Non-pigmented ciliary epithelial cell (primary cell): ENCODE measurements at regions not wholly inside any gene's neighbourhood (a gene's known extent, or its start where the extent isn't known, plus 50 kb on each side); places are given as distances from the start of the nearest gene placed in this dataset.

Experiments
- DNase-seq: peaks from one replicate; pipeline ENCODE4 v3.0.0-alpha.2; 2010; ENCODE audit warnings: low read depth

DNA sequence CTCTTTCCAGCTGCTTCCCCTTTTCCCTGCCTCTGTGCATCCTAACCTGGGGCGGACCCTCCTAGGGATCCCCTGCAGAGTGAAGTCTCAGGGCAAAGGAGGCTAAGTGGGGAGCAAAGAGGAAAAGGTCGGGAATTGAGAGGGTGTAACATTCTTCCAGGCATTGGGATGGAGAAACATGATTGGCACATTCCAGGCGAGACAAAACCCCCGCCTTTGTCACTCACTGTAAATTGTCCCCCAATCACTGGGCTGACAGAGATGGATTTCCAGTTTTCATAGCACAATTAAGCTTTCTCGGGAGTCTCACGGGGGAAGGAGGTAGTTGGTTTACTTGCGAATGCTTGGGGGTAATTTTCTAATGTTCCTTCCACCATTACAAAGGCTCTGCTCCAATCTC, 74.9 kb downstream of the MIAT start:
- DNase-seq: no peak

DNA sequence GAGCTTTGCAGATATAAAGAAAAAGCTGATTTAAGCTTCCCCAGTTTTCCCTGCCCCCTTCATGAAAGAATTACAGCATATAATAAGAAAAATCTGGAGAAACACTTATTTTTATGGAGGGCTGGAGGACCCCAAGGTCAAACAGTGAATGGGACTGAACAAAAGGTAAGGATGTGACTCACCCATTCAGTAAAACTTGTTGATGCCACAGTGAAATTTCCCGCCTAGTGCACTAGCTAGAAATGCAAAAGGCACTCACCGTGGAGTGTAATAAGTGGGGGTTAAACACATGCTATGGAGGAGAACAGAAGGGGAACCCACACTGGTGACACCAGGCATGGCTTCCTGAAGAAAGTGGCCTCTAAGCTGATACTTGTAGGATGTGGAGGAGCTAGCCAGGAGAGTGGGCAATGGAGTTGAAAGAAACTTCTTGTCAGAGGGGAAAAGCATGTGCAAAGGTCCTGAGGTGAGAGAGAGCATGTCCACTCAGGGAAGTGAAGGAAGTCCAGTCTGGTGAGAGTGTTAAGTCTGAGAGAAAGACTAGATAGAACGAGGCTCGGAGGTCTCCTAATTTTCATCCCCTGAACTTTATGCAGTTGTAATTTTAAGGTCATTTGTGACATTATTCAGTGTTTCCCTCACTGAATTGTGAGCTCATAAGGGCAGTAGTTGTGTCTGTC, 77.1 kb downstream of the MIAT start:
- no peak for DNase-seq

DNA sequence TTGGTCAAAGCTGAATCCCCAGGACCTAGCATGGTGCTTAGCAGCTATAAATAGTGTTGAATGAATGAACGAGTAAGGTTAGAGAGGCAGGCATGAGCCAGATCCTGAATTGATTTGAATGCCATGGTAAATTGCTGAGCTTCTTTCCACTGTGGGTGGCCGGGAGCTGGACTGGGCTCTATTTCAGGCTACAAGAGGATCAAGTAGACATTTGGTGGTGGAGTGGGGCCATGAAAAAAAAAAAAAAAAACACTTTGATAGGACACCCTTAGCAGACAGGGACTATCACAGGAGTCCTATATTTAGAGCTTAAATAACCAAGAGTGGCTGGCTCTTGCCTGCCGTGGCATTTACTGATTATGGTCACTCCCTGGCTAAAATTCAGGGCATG, 77.6 kb downstream of the MIAT start:
- DNase-seq: no peak

DNA sequence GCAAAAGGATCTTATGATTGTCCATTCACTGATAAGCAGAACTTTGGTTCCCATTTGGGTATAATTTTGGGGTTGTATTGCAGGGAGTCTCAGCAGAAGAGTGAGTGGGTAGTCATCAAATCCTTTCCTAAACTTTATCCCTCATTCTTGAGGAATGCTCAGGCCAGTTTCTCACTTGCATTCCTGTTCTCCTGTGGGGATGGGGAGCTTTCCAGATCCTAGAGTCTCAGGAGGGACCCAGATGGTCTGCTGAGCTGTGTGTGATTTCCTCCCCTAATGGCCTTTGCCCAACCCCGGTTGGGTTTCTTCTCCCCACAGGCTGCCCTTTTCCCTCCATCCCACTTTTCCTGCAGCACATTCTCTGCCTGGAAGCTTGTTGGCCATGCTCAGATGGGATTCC, 79.9 kb downstream of the MIAT start:
- DNase-seq: no peak

DNA sequence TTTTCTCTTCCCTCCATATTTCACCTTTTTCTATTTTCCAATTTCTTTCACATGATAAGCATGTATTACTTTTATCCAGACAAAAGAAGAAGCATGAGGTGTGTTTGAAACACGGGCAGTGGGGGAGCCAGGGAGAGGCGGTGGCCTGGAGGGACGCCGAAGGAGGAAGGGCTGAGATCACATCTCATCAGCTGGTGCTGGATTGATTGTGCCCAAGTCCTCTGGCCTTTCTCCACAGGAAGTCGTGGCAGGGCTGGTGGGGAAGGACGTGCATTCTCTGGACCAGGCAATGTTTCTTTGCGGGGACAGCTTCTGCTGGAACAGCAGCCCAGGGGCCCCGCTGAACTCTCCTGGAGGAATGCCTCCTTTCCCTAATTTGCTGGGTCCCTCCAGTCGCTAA, 82.9 kb downstream of the MIAT start:
- no peak for DNase-seq

DNA sequence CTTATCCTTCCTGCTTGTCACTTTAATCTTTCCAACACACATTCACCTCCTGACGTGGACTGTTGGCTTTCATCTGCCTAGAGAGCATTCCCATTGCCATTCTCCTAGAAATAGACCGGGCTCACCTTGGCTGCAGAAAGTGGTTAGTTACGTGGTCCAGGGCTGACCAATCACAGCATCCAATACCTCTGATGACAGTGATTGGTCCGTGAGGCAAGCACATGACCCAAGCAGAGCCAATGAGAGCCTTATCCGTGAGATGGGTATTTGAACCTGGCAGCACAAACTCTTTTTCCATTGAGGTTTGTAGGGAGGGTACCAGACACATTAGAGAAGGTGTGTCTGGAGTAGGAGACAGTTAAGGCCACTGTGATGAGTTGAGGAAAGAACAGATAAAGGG, 85.8 kb downstream of the MIAT start:
- DNase-seq: no peak

DNA sequence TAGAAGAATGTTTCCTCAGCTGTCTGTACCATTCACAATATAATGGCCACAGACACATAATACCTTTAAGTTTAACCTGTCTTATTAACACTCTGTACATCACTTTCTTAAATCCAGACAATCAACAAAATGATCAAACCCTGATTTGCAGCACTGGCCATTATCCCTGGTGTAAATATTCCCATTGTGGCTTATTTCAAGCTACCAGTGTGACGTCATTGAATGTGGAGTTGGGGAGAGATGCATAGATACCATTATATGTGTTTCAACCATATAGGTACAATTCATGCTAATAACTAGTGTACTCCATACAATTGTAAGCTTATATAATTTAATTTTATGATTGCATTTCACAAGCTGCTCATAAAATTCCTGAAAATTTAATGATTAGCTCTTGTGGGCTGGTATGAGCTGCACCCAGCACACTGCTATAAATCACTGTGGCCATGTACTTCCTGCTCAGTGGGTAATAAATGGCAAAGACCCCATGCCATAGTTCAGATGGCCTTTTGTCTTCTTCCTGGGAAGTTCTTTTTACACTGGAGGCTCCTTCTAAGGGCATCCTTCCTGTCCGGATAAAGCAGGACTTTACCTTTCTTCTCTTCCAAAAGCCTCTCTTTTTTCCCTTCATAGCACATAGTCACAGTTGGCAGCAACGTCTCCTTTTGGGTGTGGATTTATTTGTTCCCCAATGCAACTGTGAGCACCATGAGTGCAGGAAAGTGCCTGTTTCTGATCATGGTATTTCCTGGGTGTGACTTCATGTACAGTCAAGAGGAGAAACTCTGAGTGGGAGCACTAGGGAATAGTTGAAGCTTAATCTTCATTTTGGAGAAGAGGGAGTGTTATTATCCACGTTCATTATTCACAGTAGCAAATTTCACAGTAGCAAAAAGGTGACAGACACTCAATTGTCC, 87.8 kb downstream of the MIAT start:
- DNase-seq: no peak

DNA sequence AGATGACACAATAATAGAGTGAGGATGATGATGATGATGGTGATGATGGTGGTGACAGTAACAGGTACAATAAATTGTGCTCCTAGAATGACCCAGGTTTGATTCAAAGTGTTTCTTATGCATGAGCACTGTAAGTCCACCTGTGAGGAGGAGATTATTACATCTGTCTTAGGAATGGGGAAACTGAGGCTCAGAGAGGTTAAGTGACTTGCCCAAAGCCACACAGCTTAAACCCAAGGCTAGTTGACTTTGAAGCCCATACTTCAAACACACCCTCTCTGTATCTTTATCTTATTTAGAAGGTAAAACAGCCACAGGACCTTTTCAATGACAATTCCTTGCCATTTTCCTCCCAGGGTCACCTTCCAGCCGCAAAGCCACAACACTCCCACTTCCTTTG, 88.9 kb downstream of the MIAT start:
- no peak for DNase-seq

DNA sequence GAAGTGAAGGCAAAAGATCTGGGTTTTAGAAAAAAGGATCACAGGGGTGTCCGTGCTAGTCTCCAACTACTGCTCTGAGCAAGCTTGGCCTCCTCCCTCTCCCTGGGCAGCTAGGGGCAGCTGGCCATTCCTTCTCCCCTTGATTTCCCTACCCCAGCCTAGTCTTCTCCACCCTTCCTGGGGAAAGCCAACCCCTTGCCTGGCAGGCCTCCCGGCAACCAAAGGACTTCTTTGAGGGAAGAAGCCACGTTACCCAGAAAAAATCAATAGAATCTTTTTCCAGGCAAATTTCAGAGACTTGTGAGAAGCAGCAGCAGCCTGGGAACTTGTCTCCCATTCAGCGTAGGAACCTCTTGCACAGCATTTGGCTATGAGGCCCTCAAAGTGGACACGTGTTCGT, 91.5 kb downstream of the MIAT start:
- DNase-seq: no peak

DNA sequence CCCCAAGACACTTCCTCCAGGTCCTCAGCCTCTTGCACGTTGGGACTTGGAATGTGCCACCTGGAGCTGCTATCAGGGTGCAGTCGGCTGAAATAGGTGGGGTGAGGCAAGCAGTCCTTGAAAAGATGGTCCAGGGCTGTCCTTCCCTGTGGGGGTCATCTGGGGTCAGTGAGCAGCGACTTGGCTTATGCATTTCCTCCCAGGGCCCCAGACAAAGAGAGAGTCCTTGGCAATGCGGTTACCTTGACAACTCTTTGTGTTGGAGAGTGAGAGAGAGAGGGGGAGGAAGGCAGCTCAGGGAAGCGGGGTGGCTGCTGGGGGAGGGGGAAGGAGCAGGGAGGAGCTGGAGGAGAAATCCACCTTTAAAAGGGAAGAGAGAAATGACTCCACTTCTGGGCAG, 93.8 kb downstream of the MIAT start:
- DNase-seq: no peak

DNA sequence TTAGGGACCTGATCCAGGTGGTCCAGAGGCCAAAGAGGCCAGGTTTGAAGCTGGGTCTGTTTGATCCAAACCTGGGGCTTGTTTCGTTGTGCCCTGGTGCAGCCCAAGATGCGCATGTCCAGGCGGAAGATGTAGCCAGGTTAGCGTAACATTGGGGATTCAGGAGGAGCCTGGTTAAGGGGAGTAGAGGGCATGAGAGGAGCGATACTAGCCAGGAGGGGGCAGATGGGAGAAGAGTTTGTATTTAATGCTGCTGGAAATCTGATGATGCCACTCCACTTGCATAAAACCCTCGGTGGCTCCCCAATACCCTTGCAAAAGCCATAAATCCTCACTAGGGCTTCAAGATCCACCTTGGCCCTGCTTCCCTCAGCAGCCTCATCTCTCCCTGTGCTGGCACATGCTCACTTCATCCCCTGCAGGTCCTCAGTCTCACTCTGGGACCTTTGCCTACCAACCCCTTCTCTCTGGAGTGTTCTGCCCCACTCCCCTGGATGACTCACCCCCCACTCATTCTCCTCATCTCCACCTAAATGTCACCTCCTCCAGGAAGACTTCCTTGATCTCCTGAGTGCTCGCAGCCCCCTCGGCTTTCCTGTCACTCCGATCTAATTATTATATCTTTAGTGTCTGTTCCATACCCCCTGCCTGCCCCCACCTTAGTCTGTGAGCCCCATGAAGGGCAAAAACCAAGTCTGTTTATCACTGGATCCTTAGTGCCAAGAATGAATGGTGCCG, 95.9 kb downstream of the MIAT start:
- DNase-seq: no peak

DNA sequence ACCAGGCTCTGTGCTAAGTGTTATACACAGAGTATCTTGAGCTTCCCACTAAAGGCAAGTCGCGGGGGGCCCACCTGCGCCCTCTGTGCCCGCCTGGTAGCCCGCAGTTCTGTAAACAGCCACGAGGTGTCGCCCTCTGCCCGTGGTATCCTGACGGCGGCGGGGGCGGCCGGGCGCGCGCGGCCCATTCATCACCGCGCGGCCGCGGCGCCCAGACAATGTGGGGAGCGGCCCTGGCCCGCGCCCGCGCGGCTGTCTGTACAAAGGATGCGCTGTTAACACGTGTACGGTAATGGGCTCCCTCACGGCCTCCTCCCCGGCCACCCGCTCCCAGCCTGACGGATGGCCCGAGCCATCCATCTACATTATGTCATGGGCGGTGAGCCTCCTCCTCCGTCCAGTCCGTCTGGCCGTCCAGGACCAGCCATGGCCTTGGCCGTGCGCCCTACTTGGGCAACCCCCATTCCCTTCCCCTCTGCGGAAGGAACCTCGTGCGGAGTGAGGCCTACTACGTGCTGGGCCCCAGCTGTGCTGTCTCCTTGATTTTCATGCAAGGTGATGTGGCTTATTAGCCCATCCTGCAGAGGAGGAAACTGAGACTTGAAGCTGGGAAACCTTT, 99.4 kb downstream of the MIAT start:
- DNase-seq: no peak

DNA sequence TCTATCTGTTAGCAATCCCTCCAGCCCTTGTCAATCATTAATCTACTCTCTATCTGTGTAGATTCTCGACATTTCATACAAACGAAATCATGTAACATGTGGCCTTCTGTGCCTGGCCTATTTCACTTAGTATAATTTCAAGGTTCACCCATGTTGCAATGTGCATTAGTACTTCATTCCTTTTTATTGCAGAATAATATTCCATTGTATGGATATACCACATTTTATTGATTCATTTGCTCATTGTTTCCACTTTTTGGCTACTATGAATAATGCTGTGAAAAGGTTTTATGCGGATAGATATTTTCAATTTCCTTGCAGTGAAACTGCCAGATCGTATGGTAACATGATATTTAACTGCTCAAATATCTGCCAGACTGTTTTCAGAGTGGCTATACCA, 100.1 kb downstream of the MIAT start:
- DNase-seq: no peak

DNA sequence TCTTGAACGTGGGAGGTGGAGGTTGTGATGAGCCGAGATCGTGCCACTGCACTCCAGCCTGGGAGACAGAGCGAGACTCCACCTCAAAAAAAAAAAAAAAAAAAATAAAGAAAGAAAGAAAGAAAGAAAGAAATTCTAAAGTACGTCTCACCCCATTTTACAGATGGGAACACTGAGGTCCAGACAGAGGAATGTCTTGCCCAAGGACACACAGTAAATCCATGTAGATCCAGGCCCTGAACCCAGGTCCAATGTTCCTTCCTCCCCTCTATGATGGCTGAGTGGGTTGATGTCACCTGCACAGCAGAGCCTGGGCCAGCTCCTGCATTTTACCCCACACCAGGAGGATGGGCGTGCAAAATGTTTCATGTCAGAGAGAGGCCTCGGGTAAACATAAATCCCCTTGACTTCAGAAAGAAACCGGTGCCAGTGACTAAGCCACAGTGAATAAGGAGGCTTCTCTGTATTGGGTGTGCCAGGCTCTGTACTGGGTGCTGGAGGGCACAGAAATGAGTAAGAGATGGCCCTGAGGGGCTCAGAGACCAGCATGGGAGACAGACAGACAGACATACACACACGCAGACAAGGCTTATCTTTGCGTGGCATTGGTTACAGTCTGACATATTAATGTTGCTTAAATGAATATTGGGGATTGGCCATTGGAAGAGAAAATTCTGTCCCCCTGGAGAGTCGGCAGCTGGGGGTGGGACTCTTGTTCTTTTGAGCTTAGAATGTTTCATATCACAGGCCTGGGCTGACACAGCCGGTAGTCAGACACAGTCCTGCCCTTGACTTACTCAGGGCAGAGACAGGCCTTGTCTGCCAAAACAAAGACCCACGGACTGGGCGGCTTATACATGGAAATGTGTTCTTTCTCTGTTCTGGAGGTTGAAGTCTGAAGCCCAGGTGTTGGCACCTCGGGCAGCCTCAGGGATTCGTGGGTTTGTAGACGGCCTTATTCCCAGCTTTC, 105.4 kb downstream of the MIAT start:
- DNase-seq: no peak

DNA sequence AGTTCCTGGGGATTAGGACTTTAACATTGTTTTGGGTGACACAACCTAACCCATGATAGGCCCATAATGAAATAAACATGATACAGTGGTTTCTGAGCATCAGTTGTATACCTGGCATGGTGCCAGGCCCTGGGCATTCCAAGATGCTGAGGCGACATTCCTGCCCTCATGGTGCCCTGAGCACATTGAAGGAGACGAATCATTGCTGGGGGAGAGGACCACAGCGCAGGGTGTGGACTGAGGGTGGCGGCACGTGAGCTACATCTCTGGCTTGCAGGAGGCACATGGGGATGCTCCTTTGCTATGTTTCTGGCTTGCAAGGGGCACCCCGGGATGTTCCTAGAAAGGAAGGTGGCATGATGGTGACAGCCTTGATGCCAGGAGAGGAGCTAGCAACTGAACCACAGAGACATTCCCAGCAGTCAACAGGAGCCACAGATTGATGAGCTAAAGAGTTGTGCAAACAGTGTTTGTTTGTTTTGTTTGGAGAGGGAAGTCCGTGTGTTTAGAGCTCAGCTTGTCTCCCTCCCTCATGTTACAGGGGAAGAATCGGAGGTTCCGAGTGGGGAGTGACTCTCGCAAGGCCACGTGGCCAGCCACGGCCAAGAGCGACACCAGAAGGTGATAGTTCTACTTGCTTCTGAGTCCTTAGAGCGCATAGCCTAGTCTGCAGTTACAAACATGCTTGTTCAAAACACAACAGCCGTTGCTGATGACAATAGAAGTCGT, 106.4 kb downstream of the MIAT start:
- DNase-seq: no peak

DNA sequence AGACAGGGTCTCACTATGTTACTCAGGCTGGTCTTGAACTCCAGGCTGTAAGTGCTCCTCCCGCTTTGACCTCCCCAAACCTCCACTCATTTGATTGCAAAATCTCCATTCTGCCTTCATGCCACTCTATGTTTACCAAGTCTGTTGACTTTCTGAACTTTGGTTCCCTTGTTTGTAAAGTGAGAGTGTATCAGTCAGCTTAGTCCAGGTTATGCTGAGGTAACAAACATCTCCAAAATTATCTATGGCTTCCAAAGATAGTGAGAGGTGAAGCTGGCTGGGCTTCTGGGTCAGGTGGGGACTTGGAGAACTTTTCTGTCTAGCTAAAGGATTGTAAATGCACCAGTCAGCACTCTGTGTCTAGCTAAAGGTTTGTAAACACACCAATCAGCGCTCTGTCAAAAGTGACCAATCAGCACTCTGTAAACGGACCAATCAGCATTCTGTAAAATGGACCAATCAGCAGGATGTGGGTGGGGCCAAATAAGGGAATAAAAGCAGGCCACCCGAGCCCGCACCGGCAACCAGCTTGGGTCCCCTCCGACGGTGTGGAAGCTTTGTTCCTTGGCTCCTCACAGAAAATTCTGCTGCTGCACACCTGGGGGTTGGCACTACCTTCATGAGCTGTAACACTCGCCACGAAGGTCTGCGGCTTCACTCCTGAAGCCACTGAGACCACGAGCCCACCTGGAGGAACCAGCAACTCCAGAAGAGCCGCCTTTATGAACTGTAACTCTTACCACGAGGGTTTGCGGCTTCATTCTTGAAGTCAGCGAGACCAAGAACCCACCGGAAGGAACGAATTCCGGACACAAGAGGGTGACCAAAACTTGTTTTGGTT, 109.3 kb downstream of the MIAT start:
- DNase-seq: no peak

DNA sequence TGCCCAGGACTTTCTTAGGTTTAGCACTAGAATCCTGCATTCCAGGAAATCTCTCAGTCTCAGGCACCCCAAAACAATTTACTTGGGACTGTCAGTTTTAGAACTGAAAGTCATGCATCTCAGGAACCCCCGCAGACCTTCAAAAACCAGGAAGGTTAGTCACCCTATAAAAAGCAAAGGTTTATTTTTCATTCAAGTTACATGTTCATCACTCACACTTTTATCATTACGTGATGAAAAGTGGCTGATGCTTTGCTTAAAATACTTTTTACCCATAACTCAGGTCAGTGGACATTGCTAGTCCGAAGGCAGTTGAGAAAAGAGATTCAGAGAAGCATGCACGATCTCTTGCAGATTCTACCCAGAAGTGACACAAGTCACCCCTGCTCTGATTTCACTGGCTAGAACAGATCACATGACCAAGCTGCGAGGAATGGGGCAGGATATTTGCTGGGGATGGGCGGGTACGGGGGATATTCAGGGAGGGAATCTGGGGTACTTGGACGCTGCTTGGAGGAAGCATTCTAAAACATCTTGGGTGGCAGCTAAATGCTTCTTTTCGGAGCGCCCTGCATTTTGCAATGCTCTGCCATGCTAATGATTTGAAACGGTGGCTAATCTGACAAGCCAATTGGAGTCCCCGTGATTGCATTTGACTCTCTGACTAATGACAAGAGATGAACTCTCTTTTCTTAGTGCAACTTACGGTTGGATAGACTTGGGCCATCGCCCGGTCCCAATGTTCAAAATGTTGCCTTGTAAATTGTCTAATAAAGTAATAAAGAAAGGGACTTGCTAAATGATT, 110.2 kb downstream of the MIAT start:
- no peak for DNase-seq

DNA sequence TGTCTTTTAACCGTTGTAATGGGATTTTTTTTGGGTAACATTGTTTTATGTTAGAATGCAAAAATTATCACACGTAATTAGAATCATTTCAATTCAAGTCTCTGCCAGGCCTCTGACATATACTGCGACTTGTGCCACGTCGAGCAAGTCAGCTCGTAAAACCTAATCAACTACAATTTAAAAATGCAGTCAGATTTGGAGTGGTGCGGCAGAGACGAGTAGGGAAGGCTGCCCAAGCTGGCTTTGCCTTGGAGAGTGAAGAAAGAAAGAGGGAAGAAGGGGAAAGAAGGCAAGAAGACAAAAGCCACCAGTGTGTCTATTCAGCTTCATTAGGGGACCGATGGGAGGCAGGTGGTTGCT, 110.7 kb downstream of the MIAT start:
- no peak for DNase-seq

DNA sequence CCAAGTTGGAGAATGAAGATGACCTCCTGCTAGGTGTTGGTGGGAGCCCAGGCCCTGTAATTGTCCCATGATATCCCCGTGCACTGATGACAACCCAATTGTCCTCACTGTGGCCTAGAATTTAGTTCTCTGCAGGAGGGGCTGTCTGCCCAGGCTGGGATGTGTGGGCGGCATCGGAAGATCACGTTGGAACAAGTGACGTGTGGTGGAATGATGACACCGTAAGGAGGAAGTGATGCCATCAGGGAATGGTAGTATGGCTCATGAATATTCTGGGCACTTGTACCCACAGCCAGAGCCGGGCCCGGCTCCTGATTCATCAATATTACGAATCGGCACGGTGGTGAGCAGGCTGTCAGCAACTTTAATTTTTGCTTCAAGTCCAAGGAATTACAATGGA, 111.6 kb downstream of the MIAT start:
- DNase-seq: no peak
